MM.1S (cell line): ENCODE measurements at regions not wholly inside any gene's neighbourhood (a gene's known extent, or its start where the extent isn't known, plus 50 kb on each side); places are given as distances from the start of the nearest gene placed in this dataset.

ENCODE experiments used
- CTCF ChIP-seq: fragments of 300-600 bp; sonication (generic); IDR thresholded peaks from 2 replicates; pipeline ENCODE4 v1.5.1; 2016; ENCODE audit warnings: antibody characterized with exemption, low read length, mixed read lengths
- EZH2 ChIP-seq: fragments of 300-600 bp; sonication (generic); optimal IDR thresholded peaks from 2 replicates; pipeline ENCODE3; 2017; ENCODE audit warnings: low read depth, mild to moderate bottlenecking, antibody characterized with exemption, low read length, mixed read lengths
- EZH2phosphoT487 ChIP-seq: fragments of 300-600 bp; sonication (generic); IDR thresholded peaks from 2 replicates; pipeline ENCODE4 v1.6.1; 2018; ENCODE audit warnings: antibody characterized with exemption, low read length

- TF ChIP-seq CTCF, result no peak
- no peak for TF ChIP-seq EZH2
- no peak for TF ChIP-seq EZH2phosphoT487
Observed at GRCh38 chr4:135718019-135718418, 1516.4 kb upstream of the PABPC4L start.
